Peyer's patch (tissue), 4 donors: ENCODE measurements at regions not wholly inside any gene's neighbourhood (a gene's known extent, or its start where the extent isn't known, plus 50 kb on each side); places are given as distances from the start of the nearest gene placed in this dataset.

Experiments used
- DNase-seq, 3 donors: peaks; one replicate each; pipeline ENCODE4 v3.0.0-alpha.2; 2017 to 2019
- H3K27ac ChIP-seq, 4 donors: fragments of 200-600 bp; sonication (generic); one replicate each; pipeline ENCODE4 v1.5.1; 2016 to 2019
- H3K27me3 ChIP-seq, 2 donors: fragments of 200-600 bp; sonication (generic); one replicate each; pipeline ENCODE4 v1.5.1; 2019
- H3K36me3 ChIP-seq, 3 donors: fragments of 200-600 bp; sonication (generic); one replicate each; pipeline ENCODE4 v1.5.1; 2016 to 2019
- H3K4me1 ChIP-seq, 4 donors: fragments of 200-600 bp; sonication (generic); one replicate each; pipeline ENCODE4 v1.5.1; 2016 to 2019
- H3K4me3 ChIP-seq, 4 donors: fragments of 200-600 bp; sonication (generic); 1 replicate in 3 of 4; 2 replicates in 1 of 4; pipeline ENCODE4 v1.5.1; 2016 to 2019; ENCODE audit warnings: mild to moderate bottlenecking in 1 of 4
- H3K9me3 ChIP-seq, 4 donors: fragments of 200-600 bp; sonication (generic); one replicate each; pipeline ENCODE4 v1.5.1; 2016 to 2019; ENCODE audit warnings: mild to moderate bottlenecking in 1 of 4
- CTCF ChIP-seq, 6 experiments: fragments of 450-650 bp in 4 of 6; fragments of 200-600 bp in 2 of 6; sonication (generic) in 1 of 6; IDR thresholded peaks; one replicate each; pipeline ENCODE4 v1.5.1; 2017 to 2019; ENCODE audit warnings: antibody characterized with exemption in 6 of 6, mild to moderate bottlenecking in 3 of 6, moderate library complexity in 1 of 6
- POLR2A ChIP-seq, 2 donors: fragments of 450-650 bp; IDR thresholded peaks; one replicate each; pipeline ENCODE4 v1.5.1; 2017; ENCODE audit warnings: antibody characterized with exemption in 2 of 2, mild to moderate bottlenecking in 2 of 2, moderate library complexity in 2 of 2

- H3K4me3 ChIP-seq, result no peak overlapping the region
- TF ChIP-seq CTCF (IDR thresholded peaks at IDR 0.05), result no peak
- TF ChIP-seq POLR2A (IDR thresholded peaks at IDR 0.05), result no peak
- DNase-seq, result no peak
- no peaks in the 10 kb centered on the region for H3K9me3 ChIP-seq
- H3K27me3 ChIP-seq, result no peaks in the 10 kb centered on the region
- no peaks in the 10 kb centered on the region for H3K36me3 ChIP-seq
- H3K4me1 ChIP-seq, result no peaks in the 10 kb centered on the region
- H3K27ac ChIP-seq, result no peak overlapping the region
These were observed 185.5 kb upstream of the NFIA start for GRCh38 chr1:60896701-60897363.

- Histone ChIP-seq H3K27ac (no peak overlapping the region), H3K4me1 (no peaks in the 10 kb centered on the region), H3K4me3 (no peak overlapping the region), H3K36me3 (no peaks in the 10 kb centered on the region), H3K9me3 (no peaks in the 10 kb centered on the region), H3K27me3 (no peaks in the 10 kb centered on the region)
- no peak for DNase-seq
- TF ChIP-seq CTCF (IDR thresholded peaks at IDR 0.05) (no peak), POLR2A (IDR thresholded peaks at IDR 0.05) (no peak)
These were observed 186.7 kb upstream of the NFIA start for GRCh38 chr1:60895701-60896100.

- DNase-seq, result no peak
- H3K27ac ChIP-seq, result no peak overlapping the region
- H3K36me3 ChIP-seq, result no peaks in the 10 kb centered on the region
- no peaks in the 10 kb centered on the region for H3K27me3 ChIP-seq
- no peak overlapping the region for H3K4me3 ChIP-seq
- TF ChIP-seq POLR2A (IDR thresholded peaks at IDR 0.05), result no peak
- no peak for TF ChIP-seq CTCF (IDR thresholded peaks at IDR 0.05)
- H3K9me3 ChIP-seq, result no peaks in the 10 kb centered on the region
- H3K4me1 ChIP-seq, result no peaks in the 10 kb centered on the region
These were observed 187.1 kb upstream of the NFIA start for GRCh38 chr1:60895252-60895651.

- TF ChIP-seq CTCF (IDR thresholded peaks at IDR 0.05), result no peak
- TF ChIP-seq POLR2A (IDR thresholded peaks at IDR 0.05), result no peak
- no peak for DNase-seq
These were observed 187.6 kb upstream of the NFIA start for GRCh38 chr1:60894741-60895140.

GRCh38 chr1:60894130-60894529 lies 188.2 kb upstream of the NFIA start:
- no peaks in the 10 kb centered on the region for H3K4me1 ChIP-seq
- peak in 1 of 3 donors; percentile 54 for DNase-seq
- H3K27me3 ChIP-seq, result no peaks in the 10 kb centered on the region
- TF ChIP-seq POLR2A (IDR thresholded peaks at IDR 0.05) (no peak), CTCF (IDR thresholded peaks at IDR 0.05) (no peak)
- no peak overlapping the region for H3K27ac ChIP-seq
- H3K36me3 ChIP-seq, result no peaks in the 10 kb centered on the region
- H3K9me3 ChIP-seq, result no peaks in the 10 kb centered on the region
- H3K4me3 ChIP-seq, result no peak overlapping the region

More at GRCh38 chr1:60894741-60895140, 187.6 kb upstream of the NFIA start:
- Histone ChIP-seq H3K27ac (no peak overlapping the region), H3K36me3 (no peaks in the 10 kb centered on the region), H3K4me3 (no peak overlapping the region), H3K27me3 (no peaks in the 10 kb centered on the region), H3K4me1 (no peaks in the 10 kb centered on the region), H3K9me3 (no peaks in the 10 kb centered on the region)
